22Rv1 (cell line): ENCODE measurements at regions not wholly inside any gene's neighbourhood (a gene's known extent, or its start where the extent isn't known, plus 50 kb on each side); places are given as distances from the start of the nearest gene placed in this dataset.
"Not testable (repeated sequence)": the region's sequence is repeated elsewhere in the genome, so short reads cannot be mapped to it uniquely, and the experiment has no call there.

Experiments
- CTCF ChIP-seq: fragments of 450-650 bp; IDR thresholded peaks from 2 replicates; pipeline ENCODE4 v1.5.1; 2017; ENCODE audit warnings: mild to moderate bottlenecking
- ZFX ChIP-seq: fragments of 450-650 bp; IDR thresholded peaks from 2 replicates; pipeline ENCODE4 v1.6.1; 2017; ENCODE audit warnings: antibody characterized with exemption, borderline replicate concordance

- TF ChIP-seq CTCF, ZFX: not testable (repeated sequence)
Measured at GRCh38 chr6:4407710-4408109, 272.3 kb upstream of the ECI2 start.
